ENCODE measurements at regions not wholly inside any gene's neighbourhood (a gene's known extent, or its start where the extent isn't known, plus 50 kb on each side); places are given as distances from the start of the nearest gene placed in this dataset.
"Not testable (repeated sequence)": the region's sequence is repeated elsewhere in the genome, so short reads cannot be mapped to it uniquely, and the experiment has no call there.

GRCh38 chr1:220425852-220426251 is 102.1 kb upstream of the MARK1 start:
- DNase-seq (ENCODE audit: low read depth) = no peak
- in situ Hi-C loops (cut with HindIII; ENCODE audit: low pct_unique_long_range_greater_than_20kb, low sequenced_read_pairs) = no loop called here

DNA sequence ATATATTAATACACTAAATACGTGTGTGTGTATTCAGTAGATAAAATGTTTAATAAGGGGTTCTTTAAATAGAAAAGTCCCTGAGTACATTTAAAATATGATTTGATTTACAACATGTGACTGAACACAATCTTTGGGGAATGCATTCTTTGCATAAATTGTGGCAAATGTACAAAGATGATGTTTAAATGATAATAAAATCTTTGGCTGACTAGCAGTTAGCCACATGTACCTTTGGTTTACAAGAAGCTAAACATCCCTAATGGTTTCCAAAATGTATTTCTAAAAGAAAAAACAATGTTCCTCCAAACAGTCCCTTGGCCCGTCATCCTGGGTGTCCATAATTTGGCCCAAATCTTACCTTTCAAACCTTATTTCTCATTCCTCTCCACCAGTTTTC is 106.4 kb upstream of the MARK1 start:
- in situ Hi-C loops (cut with HindIII; ENCODE audit: low pct_unique_long_range_greater_than_20kb, low sequenced_read_pairs) = no loop called here
- no peak for DNase-seq (ENCODE audit: low read depth)

- in situ Hi-C loops (cut with HindIII; ENCODE audit: low pct_unique_long_range_greater_than_20kb, low sequenced_read_pairs) = no loop called here
- DNase-seq (ENCODE audit: low read depth) = no peak
Measured at GRCh38 chr1:220420726-220421125, 107.2 kb upstream of the MARK1 start.

DNA sequence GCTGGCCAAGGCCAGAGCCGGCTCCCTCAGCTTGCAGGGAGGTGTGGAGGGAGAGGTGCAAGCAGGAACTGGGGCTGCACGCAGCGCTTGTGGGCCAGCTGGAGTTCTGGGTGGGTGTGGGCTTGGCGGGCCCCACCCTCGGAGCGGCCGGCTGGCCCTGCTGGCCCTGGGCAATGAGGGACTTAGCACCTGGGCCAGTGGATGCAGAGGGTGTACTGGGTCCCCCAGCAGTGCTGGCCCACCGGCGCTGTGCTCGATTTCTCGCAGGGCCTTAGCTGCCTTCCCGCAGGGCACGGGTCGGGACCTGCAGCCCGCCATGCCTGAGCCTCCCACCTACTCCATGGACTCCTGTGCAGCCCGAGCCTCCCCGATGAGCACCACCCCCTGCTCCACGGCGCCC is 115.6 kb upstream of the MARK1 start:
- in situ Hi-C loops (cut with HindIII; ENCODE audit: low pct_unique_long_range_greater_than_20kb, low sequenced_read_pairs); DNase-seq (ENCODE audit: low read depth): not testable (repeated sequence)

DNA sequence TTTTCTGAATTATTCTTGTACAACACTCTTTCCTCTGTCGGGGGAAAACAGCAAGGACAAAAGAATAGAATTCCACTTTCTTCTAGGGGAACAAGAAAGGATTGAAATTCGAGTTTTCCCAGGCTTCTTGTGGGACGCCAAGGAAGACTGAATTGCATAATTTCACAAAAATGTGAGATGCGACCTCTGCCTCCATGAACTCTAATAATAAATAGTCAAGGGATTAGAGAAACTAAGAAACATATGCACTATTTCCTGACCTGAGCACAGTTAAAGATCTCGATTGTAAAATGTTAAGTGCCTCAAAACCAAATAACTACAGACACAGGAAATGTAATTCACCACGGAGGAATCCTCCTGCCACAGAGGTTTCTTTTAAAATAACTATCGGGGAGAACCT is 117.3 kb upstream of the MARK1 start:
- in situ Hi-C loops (cut with HindIII; ENCODE audit: low pct_unique_long_range_greater_than_20kb, low sequenced_read_pairs) = no loop called here
- DNase-seq (ENCODE audit: low read depth) = no peak

GRCh38 chr1:220409771-220410595 is 118.0 kb upstream of the MARK1 start:
- no peak for DNase-seq (ENCODE audit: low read depth)
- in situ Hi-C loops (cut with HindIII; ENCODE audit: low pct_unique_long_range_greater_than_20kb, low sequenced_read_pairs) = no loop called here

- in situ Hi-C loops (cut with HindIII; ENCODE audit: low pct_unique_long_range_greater_than_20kb, low sequenced_read_pairs) = no loop called here
- DNase-seq (ENCODE audit: low read depth) = no peak
Measured at GRCh38 chr1:220407191-220407590, 120.7 kb upstream of the MARK1 start.

- no peak for DNase-seq (ENCODE audit: low read depth)
- in situ Hi-C loops (cut with HindIII; ENCODE audit: low pct_unique_long_range_greater_than_20kb, low sequenced_read_pairs) = no loop called here
Measured at GRCh38 chr1:220398238-220398637, 126.0 kb upstream of the RAB3GAP2 start.

DNA sequence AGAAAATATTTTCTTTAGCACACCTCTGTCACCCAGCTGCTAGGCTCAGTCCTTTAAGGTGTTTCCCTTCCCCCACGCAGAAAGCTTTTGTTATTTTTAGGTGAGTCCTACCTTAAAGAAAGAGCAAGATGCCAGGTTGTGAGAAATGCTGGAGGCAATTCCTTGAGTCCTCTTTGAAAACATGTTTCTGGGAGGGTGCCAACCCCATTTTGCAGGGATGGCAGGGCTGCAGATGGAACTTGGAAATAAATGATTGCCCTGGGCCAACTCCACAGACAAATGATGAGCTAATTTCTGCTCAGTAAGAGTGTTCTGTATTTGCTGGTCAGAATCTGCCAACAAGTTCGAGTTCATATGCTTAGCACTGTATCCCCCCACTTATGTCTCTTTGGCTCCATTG is 119.2 kb upstream of the RAB3GAP2 start:
- in situ Hi-C loops (cut with HindIII; ENCODE audit: low pct_unique_long_range_greater_than_20kb, low sequenced_read_pairs) = no loop called here
- no peak for DNase-seq (ENCODE audit: low read depth)

GRCh38 chr1:220389634-220390033 is 117.4 kb upstream of the RAB3GAP2 start:
- in situ Hi-C loops (cut with HindIII; ENCODE audit: low pct_unique_long_range_greater_than_20kb, low sequenced_read_pairs) = no loop called here
- DNase-seq (ENCODE audit: low read depth) = no peak

GRCh38 chr1:220386494-220387195 is 114.4 kb upstream of the RAB3GAP2 start:
- DNase-seq (ENCODE audit: low read depth) = no peak

GRCh38 chr1:220385158-220385557 is 112.9 kb upstream of the RAB3GAP2 start:
- DNase-seq (ENCODE audit: low read depth) = no peak
- in situ Hi-C loops (cut with HindIII; ENCODE audit: low pct_unique_long_range_greater_than_20kb, low sequenced_read_pairs) = no loop called here

More at GRCh38 chr1:220386494-220387195, 114.4 kb upstream of the RAB3GAP2 start:
- in situ Hi-C loops (cut with HindIII; ENCODE audit: low pct_unique_long_range_greater_than_20kb, low sequenced_read_pairs) = no loop called here

DNA sequence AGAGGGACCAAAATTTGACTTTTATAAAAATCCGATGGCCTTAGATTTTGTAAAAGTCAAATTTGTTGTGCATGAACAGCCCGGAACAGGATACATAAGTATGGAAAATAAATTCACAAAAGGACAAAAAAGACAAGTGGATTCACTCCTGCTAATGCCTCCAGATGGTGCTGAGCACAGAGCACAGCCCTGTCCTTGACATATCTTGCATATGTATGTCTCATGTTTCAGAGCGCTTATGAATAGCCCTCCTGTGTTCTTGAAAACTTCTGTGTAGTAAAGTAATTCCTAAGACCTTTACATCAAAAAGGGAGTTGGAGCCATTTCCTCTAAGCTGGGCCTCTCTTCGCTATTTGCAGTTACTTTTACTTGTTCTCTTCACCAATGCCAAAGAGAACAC is 110.7 kb upstream of the RAB3GAP2 start:
- in situ Hi-C loops (cut with HindIII; ENCODE audit: low pct_unique_long_range_greater_than_20kb, low sequenced_read_pairs) = no loop called here
- DNase-seq (ENCODE audit: low read depth) = no peak

DNA sequence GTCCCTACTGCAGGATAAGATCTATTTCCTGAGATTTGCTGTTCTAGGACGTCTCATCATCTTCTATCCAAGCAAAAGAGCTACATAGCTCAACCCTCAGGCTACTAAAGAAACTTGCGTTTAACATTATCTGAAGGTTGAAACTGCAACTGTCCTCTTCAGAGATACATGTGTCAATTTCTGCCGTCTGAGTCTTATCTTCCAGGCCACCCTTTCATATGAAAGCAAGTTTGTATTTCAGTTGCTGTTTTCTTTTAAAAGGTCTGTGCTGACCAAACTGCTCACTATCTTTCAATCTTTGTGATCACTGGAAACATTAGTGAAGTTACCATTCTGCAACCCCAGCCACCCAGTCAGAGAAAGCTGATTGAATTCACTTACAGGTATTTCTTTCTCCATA is 108.6 kb upstream of the RAB3GAP2 start:
- DNase-seq (ENCODE audit: low read depth) = no peak
- in situ Hi-C loops (cut with HindIII; ENCODE audit: low pct_unique_long_range_greater_than_20kb, low sequenced_read_pairs) = no loop called here

DNA sequence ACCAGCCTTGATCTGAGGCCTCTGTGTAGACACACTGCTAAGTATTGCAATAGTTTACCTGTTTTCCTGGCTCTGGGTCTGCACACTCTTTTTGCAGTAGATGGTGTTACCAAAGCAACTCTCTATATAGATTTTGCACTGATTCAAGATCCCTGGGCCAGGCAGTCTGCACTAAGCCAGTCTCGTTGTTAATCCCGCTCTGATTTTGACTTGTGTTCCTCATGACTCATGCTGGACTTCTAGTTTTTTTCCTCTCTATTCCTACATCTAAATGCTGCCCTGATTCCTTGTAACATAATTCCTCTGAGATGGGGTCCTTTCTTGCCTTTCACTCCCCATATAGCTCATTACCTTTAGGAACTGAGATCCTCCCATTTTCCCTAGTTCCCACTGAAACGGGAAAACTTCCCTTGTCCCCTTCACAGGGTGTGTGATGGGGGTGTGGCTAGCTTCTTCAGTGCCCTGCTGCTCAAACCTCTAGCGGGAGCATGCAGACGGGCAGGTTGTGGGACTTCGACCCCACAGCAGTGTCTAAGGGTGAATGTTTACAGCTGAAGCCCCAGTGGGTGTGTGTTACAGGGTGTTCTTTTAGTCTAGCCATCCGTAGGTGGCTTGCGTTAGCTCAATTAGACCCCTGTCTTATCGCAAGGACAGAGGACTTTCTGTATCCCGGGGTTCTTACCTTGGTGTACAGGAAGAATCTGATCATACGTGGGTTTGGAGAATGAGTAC is 106.5 kb upstream of the RAB3GAP2 start:
- no peak for DNase-seq (ENCODE audit: low read depth)
- in situ Hi-C loops (cut with HindIII; ENCODE audit: low pct_unique_long_range_greater_than_20kb, low sequenced_read_pairs) = no loop called here

GRCh38 chr1:220375715-220376114 is 103.5 kb upstream of the RAB3GAP2 start:
- in situ Hi-C loops (cut with HindIII; ENCODE audit: low pct_unique_long_range_greater_than_20kb, low sequenced_read_pairs) = no loop called here
- no peak for DNase-seq (ENCODE audit: low read depth)

DNA sequence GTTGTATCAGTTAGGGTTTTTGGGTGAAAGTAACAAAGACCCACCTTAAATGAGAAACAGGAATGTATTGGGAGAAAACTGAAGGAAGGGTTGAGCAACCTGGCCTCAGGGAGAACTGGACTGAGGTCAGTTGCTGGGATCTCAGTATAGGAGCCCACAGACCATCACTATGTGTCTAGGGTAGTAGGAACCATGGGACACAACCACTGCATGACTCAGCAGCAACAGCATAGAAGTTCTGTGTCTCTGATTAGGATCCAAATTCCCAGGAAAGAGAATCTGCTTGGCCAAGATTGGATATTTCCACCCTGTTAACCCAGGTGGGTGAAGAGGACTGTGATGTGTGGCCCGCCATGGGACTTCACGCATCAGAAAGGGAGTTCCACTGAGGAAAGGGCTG is 102.2 kb upstream of the RAB3GAP2 start:
- DNase-seq (ENCODE audit: low read depth) = no peak
- in situ Hi-C loops (cut with HindIII; ENCODE audit: low pct_unique_long_range_greater_than_20kb, low sequenced_read_pairs) = no loop called here

DNA sequence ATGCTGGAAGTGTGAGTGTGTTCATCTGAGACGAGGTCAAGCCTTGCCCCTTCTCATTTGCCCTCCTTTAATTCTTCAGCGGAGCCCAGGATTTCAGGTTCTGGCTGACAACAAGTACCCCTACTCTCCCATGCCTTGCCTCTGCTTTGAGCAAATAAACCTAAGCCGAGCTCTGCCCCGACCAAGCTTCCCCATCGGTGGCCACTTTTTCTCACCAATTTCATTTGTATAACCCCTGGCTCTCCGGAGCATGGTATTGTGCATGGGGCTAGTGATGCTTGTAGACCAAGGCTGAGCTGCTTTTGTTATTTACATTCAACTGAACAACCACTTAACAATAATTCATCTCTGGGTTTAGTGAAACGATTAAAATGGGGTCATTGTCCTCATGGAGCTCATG is 100.2 kb upstream of the RAB3GAP2 start:
- DNase-seq (ENCODE audit: low read depth) = no peak
- in situ Hi-C loops (cut with HindIII; ENCODE audit: low pct_unique_long_range_greater_than_20kb, low sequenced_read_pairs) = no loop called here

GRCh38 chr1:220371324-220371723 is 99.1 kb upstream of the RAB3GAP2 start:
- no peak for DNase-seq (ENCODE audit: low read depth)

More at GRCh38 chr1:220371324-220371723, 99.1 kb upstream of the RAB3GAP2 start:
- in situ Hi-C loops (cut with HindIII; ENCODE audit: low pct_unique_long_range_greater_than_20kb, low sequenced_read_pairs) = no loop called here

Measured in Caki2 (cell line).